ENCODE measurements at regions not wholly inside any gene's neighbourhood (a gene's known extent, or its start where the extent isn't known, plus 50 kb on each side); places are given as distances from the start of the nearest gene placed in this dataset.

- TF ChIP-seq YY1 (IDR thresholded peaks at IDR 0.05; ENCODE audit: insufficient read depth, insufficient read length) = no peak
- TF ChIP-seq SUZ12 (IDR thresholded peaks at IDR 0.05; ENCODE audit: extremely low read depth, insufficient read depth, insufficient read length) = no peak
- TF ChIP-seq ZNF274 (IDR thresholded peaks at IDR 0.05; ENCODE audit: low read depth, low read length) = no peak
- no peak for DNase-seq (ENCODE audit: low read depth, low spot score)
- H3K27me3 ChIP-seq (ENCODE audit: insufficient read depth, insufficient read length) = no peaks in the 10 kb centered on the region
These were observed 194.0 kb upstream of the PLPP4 start for GRCh38 chr10:120262857-120263547.

GRCh38 chr10:120266022-120266421 lies 191.0 kb upstream of the PLPP4 start:
- peaks cover 8% of the 10 kb centered on the region; the same call in 1 of the 2 replicates for H3K9me3 ChIP-seq (ENCODE audit: insufficient read depth, low read length)
- H3K4me1 ChIP-seq (ENCODE audit: insufficient read depth, insufficient read length) = no peaks in the 10 kb centered on the region
- H3K9ac ChIP-seq (ENCODE audit: insufficient read length, low read depth) = no peak overlapping the region
- H3K27me3 ChIP-seq (ENCODE audit: insufficient read depth, insufficient read length) = no peaks in the 10 kb centered on the region
- no peak overlapping the region for H3K4me3 ChIP-seq (ENCODE audit: insufficient read length, low read depth)
- TF ChIP-seq SUZ12 (IDR thresholded peaks at IDR 0.05; ENCODE audit: extremely low read depth, insufficient read depth, insufficient read length) (no peak), YY1 (IDR thresholded peaks at IDR 0.05; ENCODE audit: insufficient read depth, insufficient read length) (no peak), ZNF274 (IDR thresholded peaks at IDR 0.05; ENCODE audit: low read depth, low read length) (no peak)
- no peak for DNase-seq (ENCODE audit: low read depth, low spot score)
- H3K36me3 ChIP-seq (ENCODE audit: insufficient read depth, insufficient read length, low read length) = no peaks in the 10 kb centered on the region

More at GRCh38 chr10:120262857-120263547, 194.0 kb upstream of the PLPP4 start:
- H3K9ac ChIP-seq (ENCODE audit: insufficient read length, low read depth) = no peak overlapping the region
- H3K36me3 ChIP-seq (ENCODE audit: insufficient read depth, insufficient read length, low read length) = no peaks in the 10 kb centered on the region
- H3K9me3 ChIP-seq (ENCODE audit: insufficient read depth, low read length) = no peaks in the 10 kb centered on the region
- H3K4me3 ChIP-seq (ENCODE audit: insufficient read length, low read depth) = no peak overlapping the region
- H3K4me1 ChIP-seq (ENCODE audit: insufficient read depth, insufficient read length) = no peaks in the 10 kb centered on the region

DNA sequence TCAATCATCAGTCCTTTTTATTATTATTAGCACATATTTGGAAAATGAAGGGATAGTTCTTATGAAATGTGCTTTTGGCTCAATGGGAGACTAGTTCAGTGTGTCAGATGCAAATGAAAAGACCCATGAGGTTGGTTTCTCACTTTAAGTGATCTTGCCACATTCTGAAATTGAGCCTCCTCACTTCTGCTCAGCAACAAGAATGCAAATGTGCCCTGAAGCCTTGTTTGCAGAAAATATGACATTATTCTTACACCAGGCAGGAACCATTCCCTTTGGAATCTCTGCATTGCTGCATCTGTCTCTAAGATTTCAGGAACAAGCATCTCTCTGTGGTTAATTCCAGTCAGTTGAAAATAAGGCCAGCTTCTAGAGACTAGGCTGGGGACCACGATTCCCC lies 186.1 kb upstream of the PLPP4 start:
- H3K4me1 ChIP-seq (ENCODE audit: insufficient read depth, insufficient read length) = no peaks in the 10 kb centered on the region

DNA sequence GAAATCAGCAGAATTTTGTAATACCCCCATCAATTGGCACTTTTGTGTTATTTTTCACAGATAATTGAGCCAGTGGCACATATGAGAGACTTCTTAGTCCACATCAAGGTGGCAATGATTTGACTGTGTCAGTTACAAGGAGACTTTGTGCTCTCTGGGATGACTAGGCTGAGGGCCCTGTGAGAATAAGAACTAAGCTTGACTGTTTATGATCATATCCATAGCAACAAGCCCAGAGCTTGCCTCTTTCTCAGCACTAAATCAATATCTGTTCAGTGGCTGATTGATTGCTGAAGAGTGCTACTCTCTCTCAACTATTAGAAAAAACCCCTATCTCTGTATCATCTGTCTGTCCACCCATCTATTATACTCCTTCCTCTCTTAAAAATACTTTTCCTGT lies 185.3 kb upstream of the PLPP4 start:
- TF ChIP-seq YY1 (IDR thresholded peaks at IDR 0.05; ENCODE audit: insufficient read depth, insufficient read length) = no peak
- no peak for TF ChIP-seq ZNF274 (IDR thresholded peaks at IDR 0.05; ENCODE audit: low read depth, low read length)
- TF ChIP-seq SUZ12 (IDR thresholded peaks at IDR 0.05; ENCODE audit: extremely low read depth, insufficient read depth, insufficient read length) = no peak
- H3K9ac ChIP-seq (ENCODE audit: insufficient read length, low read depth) = no peak overlapping the region
- H3K36me3 ChIP-seq (ENCODE audit: insufficient read depth, insufficient read length, low read length) = no peaks in the 10 kb centered on the region

More for the DNA sequence above, 186.1 kb upstream of the PLPP4 start:
- no peak for DNase-seq (ENCODE audit: low read depth, low spot score)
- H3K9me3 ChIP-seq (ENCODE audit: insufficient read depth, low read length) = peaks cover 8% of the 10 kb centered on the region; the same call in 1 of the 2 replicates
- no peak overlapping the region for H3K9ac ChIP-seq (ENCODE audit: insufficient read length, low read depth)
- H3K27me3 ChIP-seq (ENCODE audit: insufficient read depth, insufficient read length) = no peaks in the 10 kb centered on the region
- TF ChIP-seq SUZ12 (IDR thresholded peaks at IDR 0.05; ENCODE audit: extremely low read depth, insufficient read depth, insufficient read length) (no peak), YY1 (IDR thresholded peaks at IDR 0.05; ENCODE audit: insufficient read depth, insufficient read length) (no peak), ZNF274 (IDR thresholded peaks at IDR 0.05; ENCODE audit: low read depth, low read length) (no peak)
- no peaks in the 10 kb centered on the region for H3K36me3 ChIP-seq (ENCODE audit: insufficient read depth, insufficient read length, low read length)
- no peak overlapping the region for H3K4me3 ChIP-seq (ENCODE audit: insufficient read length, low read depth)

DNA sequence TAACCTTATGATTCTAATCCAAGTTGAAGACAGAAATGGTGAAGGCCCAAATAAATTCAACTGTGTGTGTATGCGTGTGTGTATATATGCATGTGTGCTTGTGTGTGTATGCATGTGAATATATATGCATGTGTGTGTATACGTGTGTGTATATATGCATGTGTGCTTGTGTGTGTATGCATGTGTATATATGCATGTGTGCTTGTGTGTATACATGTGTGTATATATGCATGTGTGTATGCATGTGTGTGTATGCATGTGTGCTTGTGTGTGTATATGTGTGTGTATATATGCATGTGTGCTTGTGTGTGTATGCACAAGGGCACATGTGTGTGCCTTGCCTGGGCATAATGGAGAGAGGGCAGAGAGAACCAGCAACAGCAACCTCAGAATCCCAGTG lies 184.7 kb upstream of the PLPP4 start:
- TF ChIP-seq YY1 (IDR thresholded peaks at IDR 0.05; ENCODE audit: insufficient read depth, insufficient read length) (no peak), ZNF274 (IDR thresholded peaks at IDR 0.05; ENCODE audit: low read depth, low read length) (no peak), SUZ12 (IDR thresholded peaks at IDR 0.05; ENCODE audit: extremely low read depth, insufficient read depth, insufficient read length) (no peak)
- no peaks in the 10 kb centered on the region for H3K4me1 ChIP-seq (ENCODE audit: insufficient read depth, insufficient read length)
- H3K9ac ChIP-seq (ENCODE audit: insufficient read length, low read depth) = no peak overlapping the region
- no peaks in the 10 kb centered on the region for H3K36me3 ChIP-seq (ENCODE audit: insufficient read depth, insufficient read length, low read length)
- no peaks in the 10 kb centered on the region for H3K27me3 ChIP-seq (ENCODE audit: insufficient read depth, insufficient read length)
- peaks cover 8% of the 10 kb centered on the region; the same call in 1 of the 2 replicates for H3K9me3 ChIP-seq (ENCODE audit: insufficient read depth, low read length)
- DNase-seq (ENCODE audit: low read depth, low spot score) = no peak
- no peak overlapping the region for H3K4me3 ChIP-seq (ENCODE audit: insufficient read length, low read depth)

More for the DNA sequence above, 185.3 kb upstream of the PLPP4 start:
- H3K4me3 ChIP-seq (ENCODE audit: insufficient read length, low read depth) = no peak overlapping the region
- DNase-seq (ENCODE audit: low read depth, low spot score) = no peak
- peaks cover 8% of the 10 kb centered on the region; the same call in 1 of the 2 replicates for H3K9me3 ChIP-seq (ENCODE audit: insufficient read depth, low read length)
- H3K27me3 ChIP-seq (ENCODE audit: insufficient read depth, insufficient read length) = no peaks in the 10 kb centered on the region
- no peaks in the 10 kb centered on the region for H3K4me1 ChIP-seq (ENCODE audit: insufficient read depth, insufficient read length)

DNA sequence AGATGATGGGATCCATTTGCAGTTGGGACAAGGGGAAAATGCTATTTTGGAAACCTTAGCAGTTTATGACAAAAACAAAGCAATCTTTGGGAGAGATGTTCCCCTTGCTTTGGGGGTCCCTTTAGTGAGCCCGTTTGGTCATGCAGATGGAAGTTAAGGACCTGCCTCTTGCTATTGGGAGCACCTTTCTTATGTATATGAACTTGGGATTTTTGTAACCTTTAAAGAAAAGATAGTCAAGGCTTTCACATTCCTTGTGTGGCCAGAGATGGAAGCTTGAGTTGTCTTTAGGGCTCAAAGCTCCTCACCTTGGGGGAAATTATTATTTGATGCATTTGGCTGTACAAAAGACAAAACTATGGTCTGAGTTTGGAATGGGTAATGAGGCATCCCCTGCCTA lies 179.0 kb upstream of the PLPP4 start:
- Histone ChIP-seq H3K4me3 (ENCODE audit: insufficient read length, low read depth) (no peak overlapping the region), H3K9me3 (ENCODE audit: insufficient read depth, low read length) (no peaks in the 10 kb centered on the region), H3K9ac (ENCODE audit: insufficient read length, low read depth) (no peak overlapping the region), H3K4me1 (ENCODE audit: insufficient read depth, insufficient read length) (peaks cover 2% of the 10 kb centered on the region), H3K36me3 (ENCODE audit: insufficient read depth, insufficient read length, low read length) (no peaks in the 10 kb centered on the region), H3K27me3 (ENCODE audit: insufficient read depth, insufficient read length) (no peaks in the 10 kb centered on the region)
- no peak for TF ChIP-seq YY1 (IDR thresholded peaks at IDR 0.05; ENCODE audit: insufficient read depth, insufficient read length)
- DNase-seq (ENCODE audit: low read depth, low spot score) = peak; percentile 54

DNA sequence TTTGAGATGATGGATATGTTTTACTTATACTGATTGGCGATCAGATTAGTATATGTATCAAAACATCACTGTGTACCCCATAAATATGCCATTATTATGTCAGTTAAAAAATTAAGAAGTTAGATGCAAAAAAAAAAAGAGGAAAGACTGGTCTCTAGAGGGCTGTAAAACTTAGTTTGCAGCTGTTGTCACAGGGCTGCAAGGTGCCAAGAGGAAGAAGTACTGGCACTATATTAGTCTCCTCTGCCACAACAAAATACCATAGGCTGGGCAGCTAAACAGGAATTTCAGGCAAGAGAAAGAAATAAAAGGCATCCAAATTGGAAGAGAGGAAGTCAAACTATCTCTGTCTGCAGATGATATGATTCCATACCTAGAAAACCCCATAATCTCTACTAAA lies 177.8 kb upstream of the PLPP4 start:
- Histone ChIP-seq H3K36me3 (ENCODE audit: insufficient read depth, insufficient read length, low read length) (no peaks in the 10 kb centered on the region), H3K4me1 (ENCODE audit: insufficient read depth, insufficient read length) (peaks cover 2% of the 10 kb centered on the region), H3K4me3 (ENCODE audit: insufficient read length, low read depth) (no peak overlapping the region), H3K9me3 (ENCODE audit: insufficient read depth, low read length) (no peaks in the 10 kb centered on the region), H3K9ac (ENCODE audit: insufficient read length, low read depth) (no peak overlapping the region), H3K27me3 (ENCODE audit: insufficient read depth, insufficient read length) (no peaks in the 10 kb centered on the region)
- TF ChIP-seq SUZ12 (IDR thresholded peaks at IDR 0.05; ENCODE audit: extremely low read depth, insufficient read depth, insufficient read length) (no peak), ZNF274 (IDR thresholded peaks at IDR 0.05; ENCODE audit: low read depth, low read length) (no peak), YY1 (IDR thresholded peaks at IDR 0.05; ENCODE audit: insufficient read depth, insufficient read length) (no peak)
- no peak for DNase-seq (ENCODE audit: low read depth, low spot score)
